ENCODE measurements at regions not wholly inside any gene's neighbourhood (a gene's known extent, or its start where the extent isn't known, plus 50 kb on each side); places are given as distances from the start of the nearest gene placed in this dataset.

- in situ Hi-C loops (cut with HindIII; ENCODE audit: low pct_ligation_motif_present, low pct_unique_long_range_greater_than_20kb, low sequenced_read_pairs), result no loop called here
- DNase-seq, result no peak
These were observed 60.7 kb downstream of the RRM2 start for GRCh38 chr2:10183146-10183675.

- in situ Hi-C loops (cut with HindIII; ENCODE audit: low pct_ligation_motif_present, low pct_unique_long_range_greater_than_20kb, low sequenced_read_pairs), result no loop called here
- no peak for DNase-seq
These were observed 61.9 kb downstream of the RRM2 start for GRCh38 chr2:10184421-10184820.

GRCh38 chr2:10185046-10185445 lies 62.5 kb downstream of the RRM2 start:
- in situ Hi-C loops (cut with HindIII; ENCODE audit: low pct_ligation_motif_present, low pct_unique_long_range_greater_than_20kb, low sequenced_read_pairs), result no loop called here
- no peak for DNase-seq

GRCh38 chr2:10185755-10186154 lies 63.2 kb downstream of the RRM2 start:
- in situ Hi-C loops (cut with HindIII; ENCODE audit: low pct_ligation_motif_present, low pct_unique_long_range_greater_than_20kb, low sequenced_read_pairs), result no loop called here
- no peak for DNase-seq

GRCh38 chr2:10186868-10187535 lies 64.5 kb downstream of the RRM2 start:
- DNase-seq, result no peak
- in situ Hi-C loops (cut with HindIII; ENCODE audit: low pct_ligation_motif_present, low pct_unique_long_range_greater_than_20kb, low sequenced_read_pairs), result no loop called here

GRCh38 chr2:10187661-10188060 lies 65.1 kb downstream of the RRM2 start:
- DNase-seq, result no peak
- in situ Hi-C loops (cut with HindIII; ENCODE audit: low pct_ligation_motif_present, low pct_unique_long_range_greater_than_20kb, low sequenced_read_pairs), result no loop called here

- in situ Hi-C loops (cut with HindIII; ENCODE audit: low pct_ligation_motif_present, low pct_unique_long_range_greater_than_20kb, low sequenced_read_pairs), result no loop called here
- peak; percentile 36 for DNase-seq
These were observed 65.7 kb downstream of the RRM2 start for GRCh38 chr2:10188211-10188610.

- in situ Hi-C loops (cut with HindIII; ENCODE audit: low pct_ligation_motif_present, low pct_unique_long_range_greater_than_20kb, low sequenced_read_pairs), result no loop called here
- DNase-seq, result no peak
These were observed 66.3 kb downstream of the RRM2 start for GRCh38 chr2:10188729-10189305.

GRCh38 chr2:10190255-10190654 lies 67.7 kb downstream of the RRM2 start:
- in situ Hi-C loops (cut with HindIII; ENCODE audit: low pct_ligation_motif_present, low pct_unique_long_range_greater_than_20kb, low sequenced_read_pairs), result no loop called here
- DNase-seq, result no peak

GRCh38 chr2:10190737-10191532 lies 68.4 kb downstream of the RRM2 start:
- in situ Hi-C loops (cut with HindIII; ENCODE audit: low pct_ligation_motif_present, low pct_unique_long_range_greater_than_20kb, low sequenced_read_pairs), result no loop called here
- DNase-seq, result no peak

GRCh38 chr2:10191554-10191953 lies 69.0 kb downstream of the RRM2 start:
- in situ Hi-C loops (cut with HindIII; ENCODE audit: low pct_ligation_motif_present, low pct_unique_long_range_greater_than_20kb, low sequenced_read_pairs), result no loop called here
- DNase-seq, result no peak

- in situ Hi-C loops (cut with HindIII; ENCODE audit: low pct_ligation_motif_present, low pct_unique_long_range_greater_than_20kb, low sequenced_read_pairs), result no loop called here
- no peak for DNase-seq
These were observed 70.0 kb downstream of the RRM2 start for GRCh38 chr2:10192392-10193015.

GRCh38 chr2:10193276-10193795 lies 70.8 kb downstream of the RRM2 start:
- in situ Hi-C loops (cut with HindIII; ENCODE audit: low pct_ligation_motif_present, low pct_unique_long_range_greater_than_20kb, low sequenced_read_pairs), result no loop called here
- no peak for DNase-seq

GRCh38 chr2:10193851-10194820 lies 71.6 kb downstream of the RRM2 start:
- in situ Hi-C loops (cut with HindIII; ENCODE audit: low pct_ligation_motif_present, low pct_unique_long_range_greater_than_20kb, low sequenced_read_pairs), result no loop called here
- no peak for DNase-seq

GRCh38 chr2:10195278-10196109 lies 73.0 kb downstream of the RRM2 start:
- in situ Hi-C loops (cut with HindIII; ENCODE audit: low pct_ligation_motif_present, low pct_unique_long_range_greater_than_20kb, low sequenced_read_pairs), result no loop called here

GRCh38 chr2:10196110-10196892 lies 73.8 kb downstream of the RRM2 start:
- DNase-seq, result no peak
- in situ Hi-C loops (cut with HindIII; ENCODE audit: low pct_ligation_motif_present, low pct_unique_long_range_greater_than_20kb, low sequenced_read_pairs), result no loop called here

More at GRCh38 chr2:10195278-10196109, 73.0 kb downstream of the RRM2 start:
- DNase-seq, result no peak

Measured in ACHN (cell line).